ENCODE measurements at regions not wholly inside any gene's neighbourhood (a gene's known extent, or its start where the extent isn't known, plus 50 kb on each side); places are given as distances from the start of the nearest gene placed in this dataset.
"Not testable (repeated sequence)": the region's sequence is repeated elsewhere in the genome, so short reads cannot be mapped to it uniquely, and the experiment has no call there.

DNA sequence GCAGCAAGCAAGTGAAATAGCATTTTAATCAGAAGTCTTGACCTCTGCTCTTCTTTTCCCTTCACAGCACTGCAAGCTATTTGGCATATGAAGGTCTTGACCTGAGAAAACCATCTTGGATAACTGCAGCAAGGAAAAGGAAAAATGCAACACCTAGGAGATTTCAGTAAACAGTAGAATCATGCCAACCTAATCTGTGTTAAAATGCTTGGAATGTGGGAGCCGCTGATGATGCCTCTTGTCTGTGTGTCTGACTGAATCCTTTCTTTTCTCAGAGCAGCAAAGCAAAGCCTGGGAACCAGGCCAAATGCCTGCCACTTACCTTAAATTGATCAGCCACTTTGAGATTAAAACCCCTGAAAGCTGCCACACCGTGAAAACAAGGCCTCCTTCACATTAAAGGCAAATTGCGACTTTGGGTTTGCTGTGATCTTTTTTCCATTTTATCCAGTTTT is 80.4 kb upstream of the CDK6 start:
- peak in 2 of 56 donors; percentile 1 to 13 for DNase-seq

DNA sequence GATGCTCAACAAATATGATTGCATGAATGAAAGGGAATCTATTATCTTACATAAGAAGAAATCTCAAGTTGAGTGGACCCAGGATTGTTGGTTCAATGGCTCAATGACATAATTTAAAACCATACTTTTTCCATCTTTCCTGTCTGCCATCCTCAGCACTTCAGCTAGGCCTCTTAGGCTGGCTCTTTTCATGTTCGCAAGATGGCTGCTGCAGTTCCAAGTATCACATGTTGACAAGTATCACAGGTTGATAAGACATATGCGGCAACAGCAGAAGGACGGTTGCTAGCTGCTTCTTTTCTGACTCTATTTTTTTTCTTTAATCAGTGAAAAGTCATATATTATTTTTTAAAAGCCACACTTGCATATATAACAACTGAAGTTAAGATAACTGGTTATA is 79.0 kb upstream of the CDK6 start:
- no peak for DNase-seq

DNA sequence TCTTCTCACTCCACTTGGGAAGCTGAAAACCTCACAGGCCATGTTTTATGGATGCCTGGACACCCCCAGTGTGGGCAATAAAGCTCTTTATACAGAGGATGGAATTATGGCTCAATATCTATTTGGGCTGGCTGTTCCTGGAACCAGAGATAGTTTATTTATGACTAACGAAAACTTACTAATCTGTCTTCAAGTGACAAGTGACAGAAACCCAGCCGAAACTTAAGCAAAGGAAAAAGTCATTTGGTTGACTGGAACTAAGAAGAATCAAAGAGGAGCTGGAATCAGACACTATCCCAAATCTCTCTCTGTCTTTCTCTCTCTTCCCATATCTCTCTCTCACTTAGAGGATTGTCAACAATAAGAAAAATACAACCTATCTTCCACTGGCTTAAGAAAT is 78.3 kb upstream of the CDK6 start:
- DNase-seq = no peak

DNA sequence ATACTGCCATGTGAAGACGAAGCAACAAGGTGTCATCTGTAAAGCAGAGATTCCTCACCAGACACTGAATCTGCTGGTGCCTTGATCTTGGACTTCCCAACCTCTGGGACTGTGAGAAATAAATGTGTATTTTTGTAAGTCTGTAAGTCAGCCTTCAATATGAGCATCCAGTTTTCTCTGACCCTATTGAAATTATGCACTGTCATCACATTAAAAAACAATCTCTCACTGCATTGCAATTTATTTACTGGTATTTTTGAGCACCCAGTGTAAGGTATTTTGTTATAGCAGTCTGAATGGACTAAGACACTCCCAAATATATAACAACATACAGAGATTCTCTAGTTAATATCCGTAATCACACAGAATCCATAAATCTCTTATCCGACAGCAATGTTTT is 77.5 kb upstream of the CDK6 start:
- no peak for DNase-seq

DNA sequence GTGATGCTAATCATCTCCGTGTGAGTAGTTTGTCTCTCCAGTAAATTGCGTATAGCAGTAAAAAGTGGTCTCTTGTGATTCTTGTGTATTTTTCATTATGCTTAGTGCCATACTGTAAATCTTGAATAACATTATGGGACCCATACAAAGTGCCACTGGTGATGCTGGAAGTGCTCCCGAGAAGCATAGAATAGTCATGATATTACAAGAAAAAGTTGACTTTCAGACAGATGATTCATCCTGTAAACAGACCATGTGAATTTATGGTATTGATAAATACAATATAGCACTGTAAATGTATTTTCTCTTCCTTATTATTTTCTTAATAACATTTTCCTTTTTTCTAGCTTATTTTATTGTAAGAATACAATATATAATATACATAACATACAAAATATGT is 74.6 kb upstream of the CDK6 start:
- no peak for DNase-seq

DNA sequence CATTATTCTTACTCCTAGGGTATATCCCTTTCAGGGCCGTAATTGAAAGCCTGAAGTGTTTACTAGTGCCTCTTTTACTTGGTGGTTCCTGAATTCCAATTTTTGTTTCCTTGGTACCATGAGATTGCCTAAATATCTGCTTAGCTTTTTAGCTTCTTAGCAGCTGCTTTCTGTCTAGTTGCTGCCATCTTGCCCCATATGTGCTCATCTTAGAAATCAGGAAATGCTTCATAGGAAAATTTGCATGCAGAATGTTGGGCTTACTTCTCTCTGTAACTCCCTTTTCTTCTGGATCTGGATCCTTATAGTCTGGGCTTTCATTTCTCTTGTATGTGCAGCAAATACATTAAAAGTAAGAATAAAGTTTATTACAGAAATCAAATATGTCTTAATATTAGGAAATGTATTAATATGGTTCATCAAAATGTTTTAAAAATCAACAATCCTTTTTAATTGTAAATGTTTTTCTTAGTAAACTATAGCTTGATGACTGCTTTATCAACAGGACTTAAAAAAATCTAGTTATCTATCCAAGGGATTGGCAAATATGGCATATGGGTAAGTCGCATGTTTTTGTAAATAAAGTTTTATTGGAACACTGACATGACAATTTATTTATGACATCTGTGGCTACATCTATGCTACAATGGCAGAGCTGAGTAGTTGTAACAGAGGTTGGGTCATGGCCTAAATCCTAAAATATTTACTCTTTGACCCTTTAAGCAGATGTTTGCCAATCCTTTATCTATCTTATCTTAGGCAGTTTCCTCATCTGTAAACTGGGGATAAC is 73.5 kb upstream of the CDK6 start:
- DNase-seq = no peak

DNA sequence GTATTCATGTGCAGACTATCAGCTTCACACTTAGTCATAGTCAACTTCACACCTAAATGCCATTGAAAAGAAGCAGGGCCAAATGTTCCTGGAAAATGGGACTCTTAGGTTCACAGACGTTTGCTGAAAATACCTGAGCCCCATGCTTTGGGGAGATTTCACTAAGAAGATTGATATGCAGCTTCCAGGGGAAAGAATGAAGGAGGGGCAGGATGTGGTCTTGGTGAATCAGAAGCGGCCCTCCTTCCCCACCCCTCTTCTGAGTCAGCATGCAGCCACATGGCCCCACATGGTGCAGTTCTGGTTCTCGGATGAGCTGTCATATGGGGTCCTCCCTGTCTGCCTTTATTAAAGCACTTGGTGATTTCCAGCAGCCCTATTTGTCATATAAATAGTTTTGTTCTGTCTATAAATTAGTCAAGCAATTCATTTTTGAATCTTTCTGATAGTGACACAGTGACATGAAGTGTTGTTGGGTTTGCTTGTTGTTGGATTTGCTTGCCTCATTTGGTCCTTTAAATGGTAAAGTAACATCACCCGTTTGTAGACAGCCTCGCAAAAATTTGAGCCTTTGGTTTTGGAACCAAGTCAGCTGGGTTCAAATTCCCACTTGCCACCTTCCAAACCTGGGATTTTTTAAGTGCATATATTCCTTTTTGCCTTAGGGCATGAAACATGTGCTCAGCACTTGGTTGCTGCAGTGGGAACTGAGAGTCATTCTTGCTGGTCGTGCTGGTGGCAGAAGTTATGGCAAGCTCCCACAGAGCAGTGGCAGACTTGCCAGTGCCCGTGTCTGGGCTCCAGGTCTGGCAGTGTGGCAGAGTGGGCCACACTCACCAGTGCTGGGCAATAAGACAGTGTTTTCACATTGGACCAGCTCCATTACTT is 68.1 kb upstream of the CDK6 start:
- DNase-seq = no peak

DNA sequence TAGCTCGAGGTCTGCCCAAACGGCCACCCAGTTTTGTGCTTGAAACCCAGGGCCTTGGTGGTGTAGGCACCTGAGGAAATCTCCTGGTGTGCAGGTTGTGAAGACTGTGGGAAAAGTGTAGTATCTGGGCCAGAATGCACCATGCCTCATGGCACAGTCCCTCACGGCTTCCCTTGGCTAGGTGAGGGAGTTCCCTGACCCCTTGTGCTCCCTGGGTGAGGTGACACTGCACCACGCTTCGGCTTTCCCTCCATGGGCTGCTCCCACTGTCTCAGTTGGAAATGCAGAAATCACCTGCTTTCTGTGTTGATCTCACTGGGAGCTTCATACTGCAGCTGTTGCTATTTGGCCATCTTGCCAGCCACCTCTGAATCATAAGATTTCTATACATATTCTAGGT is 62.4 kb upstream of the CDK6 start:
- no peak for DNase-seq

DNA sequence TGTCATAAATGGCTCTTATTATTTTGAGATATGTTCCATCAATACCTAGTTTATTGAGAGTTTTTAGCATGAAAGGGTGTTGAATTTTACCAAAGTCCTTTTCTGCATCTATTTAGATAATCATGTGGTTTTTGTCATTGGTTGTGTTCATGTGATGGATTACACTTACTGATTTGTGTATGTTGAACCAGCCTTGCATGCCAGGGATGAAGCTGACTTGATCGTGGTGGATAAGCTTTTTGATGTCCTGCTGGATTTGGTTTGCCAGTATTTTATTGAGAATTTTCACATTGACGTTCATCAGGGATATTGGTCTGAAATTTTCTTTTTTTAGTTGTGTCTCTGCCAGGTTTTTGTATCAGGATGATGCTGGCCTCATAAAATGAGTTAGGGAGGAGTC is 58.5 kb upstream of the CDK6 start:
- not testable (repeated sequence) for DNase-seq

DNA sequence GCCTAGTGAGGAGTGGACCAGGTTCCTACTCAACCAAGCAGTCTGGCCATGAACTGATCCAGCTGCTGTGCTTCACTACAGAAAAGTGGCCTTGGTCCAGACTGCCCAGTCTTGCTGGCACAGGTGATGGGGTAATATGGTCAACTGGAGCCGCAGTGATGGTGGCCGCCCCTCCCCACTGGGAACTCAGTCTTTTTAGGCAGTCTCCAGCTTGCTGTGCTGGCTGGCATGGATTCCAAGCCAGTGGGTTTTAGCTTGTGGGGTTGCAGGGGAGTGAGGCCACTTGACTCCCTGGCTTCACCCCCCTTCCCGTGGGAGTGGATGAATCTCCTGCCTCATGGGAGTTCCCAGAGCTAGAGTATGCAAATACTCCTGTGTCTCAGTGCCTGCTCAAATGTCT is 52.7 kb upstream of the CDK6 start:
- DNase-seq = no peak
